Esophagus squamous epithelium (tissue), 4 donors: ENCODE measurements at regions not wholly inside any gene's neighbourhood (a gene's known extent, or its start where the extent isn't known, plus 50 kb on each side); places are given as distances from the start of the nearest gene placed in this dataset.

ENCODE experiments used
- POLR2A ChIP-seq, 4 donors: fragments of 450-650 bp; IDR thresholded peaks; one replicate each; pipeline ENCODE4 v1.6.1; 2017; ENCODE audit warnings: antibody characterized with exemption in 4 of 4, mild to moderate bottlenecking in 4 of 4, moderate library complexity in 3 of 4
- TF ChIP-seq, protein P1 (sequence below), 6 experiments: fragments of 450-650 bp in 4 of 6; fragments of 200-600 bp in 2 of 6; sonication (generic) in 2 of 6; IDR thresholded peaks; one replicate each; pipeline ENCODE4 v1.5.1; 2016 to 2019; ENCODE audit warnings: antibody characterized with exemption in 6 of 6, mild to moderate bottlenecking in 4 of 6, moderate library complexity in 4 of 6

GRCh38 chr2:195296490-195296889 is 360.5 kb upstream of the SLC39A10 start:
- no peak for TF ChIP-seq POLR2A (IDR thresholded peaks at IDR 0.05)
- TF ChIP-seq, protein P1, sequence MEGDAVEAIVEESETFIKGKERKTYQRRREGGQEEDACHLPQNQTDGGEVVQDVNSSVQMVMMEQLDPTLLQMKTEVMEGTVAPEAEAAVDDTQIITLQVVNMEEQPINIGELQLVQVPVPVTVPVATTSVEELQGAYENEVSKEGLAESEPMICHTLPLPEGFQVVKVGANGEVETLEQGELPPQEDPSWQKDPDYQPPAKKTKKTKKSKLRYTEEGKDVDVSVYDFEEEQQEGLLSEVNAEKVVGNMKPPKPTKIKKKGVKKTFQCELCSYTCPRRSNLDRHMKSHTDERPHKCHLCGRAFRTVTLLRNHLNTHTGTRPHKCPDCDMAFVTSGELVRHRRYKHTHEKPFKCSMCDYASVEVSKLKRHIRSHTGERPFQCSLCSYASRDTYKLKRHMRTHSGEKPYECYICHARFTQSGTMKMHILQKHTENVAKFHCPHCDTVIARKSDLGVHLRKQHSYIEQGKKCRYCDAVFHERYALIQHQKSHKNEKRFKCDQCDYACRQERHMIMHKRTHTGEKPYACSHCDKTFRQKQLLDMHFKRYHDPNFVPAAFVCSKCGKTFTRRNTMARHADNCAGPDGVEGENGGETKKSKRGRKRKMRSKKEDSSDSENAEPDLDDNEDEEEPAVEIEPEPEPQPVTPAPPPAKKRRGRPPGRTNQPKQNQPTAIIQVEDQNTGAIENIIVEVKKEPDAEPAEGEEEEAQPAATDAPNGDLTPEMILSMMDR (IDR thresholded peaks at IDR 0.05): no peak
